H1 (cell line): ENCODE measurements at regions not wholly inside any gene's neighbourhood (a gene's known extent, or its start where the extent isn't known, plus 50 kb on each side); places are given as distances from the start of the nearest gene placed in this dataset.

Experiments
- HDAC2 ChIP-seq, 2 experiments: fragments of 300-600 bp in 1 of 2; sonication (generic) in 1 of 2; IDR thresholded peaks; 2 replicates each; pipeline ENCODE4 v1.6.1; 2011 to 2012; ENCODE audit warnings: low read depth in 2 of 2, low read length in 2 of 2, mild to moderate bottlenecking in 2 of 2, moderate library complexity in 2 of 2, borderline replicate concordance in 1 of 2, inconsistent platforms in 1 of 2
- NRF1 ChIP-seq: IDR thresholded peaks from 2 replicates; pipeline ENCODE4 v1.6.1; 2011; ENCODE audit warnings: mild to moderate bottlenecking, low read depth, low read length, improper control_type of control experiment
- SUZ12 ChIP-seq: fragments of 200-600 bp; sonication (generic); IDR thresholded peaks from 2 replicates; pipeline ENCODE4 v1.6.1; 2012; ENCODE audit warnings: mild to moderate bottlenecking, inconsistent platforms, low read length, moderate library complexity, mixed read lengths

GRCh38 chr10:65861249-65861648 is 1064.6 kb upstream of the LRRTM3 start:
- TF ChIP-seq HDAC2 (IDR thresholded peaks at IDR 0.05; ENCODE audit: borderline replicate concordance in 1 of 2, low read depth in 2 of 2, low read length in 2 of 2) (no peak), NRF1 (no peak), SUZ12 (no peak)
